ENCODE measurements at regions not wholly inside any gene's neighbourhood (a gene's known extent, or its start where the extent isn't known, plus 50 kb on each side); places are given as distances from the start of the nearest gene placed in this dataset.

GRCh38 chr22:49036513-49036912, 791.2 kb downstream of the BRD1 start:
- TF ChIP-seq RBAK (tag by site-specific recombination; IDR thresholded peaks at IDR 0.05) (no peak), ZNF362 (tag by site-specific recombination; IDR thresholded peaks at IDR 0.05) (no peak), ZNF585B (tag by site-specific recombination; IDR thresholded peaks at IDR 0.05) (no peak), ZNF776 (tag by site-specific recombination; IDR thresholded peaks at IDR 0.05; ENCODE audit: borderline replicate concordance) (no peak), SCRT1 (tag by site-specific recombination; IDR thresholded peaks at IDR 0.05; ENCODE audit: borderline replicate concordance) (no peak), ZBTB10 (tag by site-specific recombination; IDR thresholded peaks at IDR 0.05) (no peak), ZNF416 (tag by site-specific recombination; IDR thresholded peaks at IDR 0.05) (no peak), MZF1 (tag by site-specific recombination; IDR thresholded peaks at IDR 0.05; ENCODE audit: borderline replicate concordance) (no peak), ZNF645 (tag by site-specific recombination; IDR thresholded peaks at IDR 0.05) (no peak), ZNF280D (tag by site-specific recombination; IDR thresholded peaks at IDR 0.05) (no peak), ZNF544 (tag by site-specific recombination; IDR thresholded peaks at IDR 0.05) (no peak), ZNF48 (tag by site-specific recombination; IDR thresholded peaks at IDR 0.05) (no peak), ZSCAN5A (tag by site-specific recombination; IDR thresholded peaks at IDR 0.05) (no peak), ZBTB21 (tag by site-specific recombination; IDR thresholded peaks at IDR 0.05) (no peak), ZNF398 (tag by site-specific recombination; IDR thresholded peaks at IDR 0.05) (no peak), KLF8 (tag by site-specific recombination; IDR thresholded peaks at IDR 0.05) (no peak), ZNF223 (tag by site-specific recombination; IDR thresholded peaks at IDR 0.05) (no peak), AEBP2 (tag by site-specific recombination; IDR thresholded peaks at IDR 0.05; ENCODE audit: borderline replicate concordance) (no peak), ZNF514 (tag by site-specific recombination; IDR thresholded peaks at IDR 0.05) (no peak), SP2 (tag by site-specific recombination; IDR thresholded peaks at IDR 0.05) (no peak)
- no peaks in the 10 kb centered on the region for H3K36me3 ChIP-seq (ENCODE audit: control insufficient read depth in 2 of 2, insufficient read depth in 1 of 2, low read length in 2 of 2)
- POLR2A ChIA-PET: no interaction called here
- no peak overlapping the region for H3K4me3 ChIP-seq (ENCODE audit: low read depth, low read length)
- H3K27ac ChIP-seq (ENCODE audit: extremely low read depth, low read depth, low read length): no peak overlapping the region
- no peaks in the 10 kb centered on the region for H3K4me1 ChIP-seq (ENCODE audit: control insufficient read depth, insufficient read depth, low read length)
- H3K9me3 ChIP-seq (ENCODE audit: control insufficient read depth, insufficient read depth, low read depth, low read length): no peaks in the 10 kb centered on the region
- CTCF ChIA-PET: interaction anchor here (1.1 to 1.4 kb wide), 2 partner anchors 9 to 10 kb away, joined by 3 read pairs; no protein-coding TSS in a partner anchor
